Nephron (organoid): ENCODE measurements at regions not wholly inside any gene's neighbourhood (a gene's known extent, or its start where the extent isn't known, plus 50 kb on each side); places are given as distances from the start of the nearest gene placed in this dataset.

Source experiments
- H3K27ac Mint-ChIP-seq, 3 experiments: 2 replicates each; pipeline ENCODE4 v1.8.0; 2020; ENCODE audit warnings: mixed read lengths in 3 of 3, mild to moderate bottlenecking in 2 of 3, moderate library complexity in 1 of 3
- H3K27me3 Mint-ChIP-seq: 2 replicates; pipeline ENCODE4 v1.8.0; 2021; ENCODE audit warnings: low read depth, mild to moderate bottlenecking, moderate library complexity, mixed read lengths
- H3K36me3 Mint-ChIP-seq: 2 replicates; pipeline ENCODE4 v1.8.0; 2020; ENCODE audit warnings: low read depth, mixed read lengths
- H3K4me1 Mint-ChIP-seq: 2 replicates; pipeline ENCODE4 v1.8.0; 2020; ENCODE audit warnings: mixed read lengths
- H3K4me3 Mint-ChIP-seq, 3 experiments: 2 replicates each; pipeline ENCODE4 v1.8.0; 2020; ENCODE audit warnings: mild to moderate bottlenecking in 3 of 3, mixed read lengths in 3 of 3, moderate library complexity in 2 of 3
- H3K9me3 Mint-ChIP-seq: 2 replicates; pipeline ENCODE4 v1.8.0; 2020; ENCODE audit warnings: mixed read lengths
- CTCF ChIP-seq, 3 experiments: fragments of 200-600 bp; sonication (generic); IDR thresholded peaks; one replicate each; pipeline ENCODE4 v1.5.0; 2021; ENCODE audit warnings: antibody characterized with exemption in 3 of 3; ENCODE audit not compliant: unreplicated experiment in 3 of 3

DNA sequence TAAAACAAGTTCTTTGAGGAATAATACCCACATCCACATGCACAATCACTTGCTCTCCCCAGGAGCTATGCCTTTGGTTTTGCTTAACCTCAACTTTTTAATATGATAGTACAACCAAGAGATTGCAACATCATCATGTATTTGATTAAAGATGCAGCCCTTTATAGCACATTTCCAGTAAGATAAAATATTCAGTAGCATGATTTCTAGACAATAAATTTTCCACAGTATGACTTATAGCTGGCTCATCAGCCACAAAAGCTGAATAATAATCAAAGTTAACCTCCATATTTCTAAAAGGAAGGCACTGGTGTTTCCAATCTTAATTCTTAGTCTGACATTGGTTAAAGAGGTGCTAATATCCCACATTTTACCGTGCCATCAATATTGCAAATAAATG lies 622.5 kb downstream of the TBL1XR1 start:
- no peak overlapping the region for H3K4me3 Mint-ChIP-seq
- H3K36me3 Mint-ChIP-seq, result no peaks in the 10 kb centered on the region
- no peak for TF ChIP-seq CTCF (IDR thresholded peaks at IDR 0.05; ENCODE audit: unreplicated experiment in 3 of 3)
- peaks cover 21% of the 10 kb centered on the region for H3K4me1 Mint-ChIP-seq
- H3K27ac Mint-ChIP-seq, result peak overlapping the region in 1 of 3 experiments; percentile 51
- H3K9me3 Mint-ChIP-seq, result no peaks in the 10 kb centered on the region
- no peaks in the 10 kb centered on the region for H3K27me3 Mint-ChIP-seq

GRCh38 chr3:176571926-176572325 lies 625.4 kb downstream of the TBL1XR1 start:
- no peak for TF ChIP-seq CTCF (IDR thresholded peaks at IDR 0.05; ENCODE audit: unreplicated experiment in 3 of 3)
- no peaks in the 10 kb centered on the region for H3K36me3 Mint-ChIP-seq
- no peak overlapping the region for H3K4me3 Mint-ChIP-seq
- H3K9me3 Mint-ChIP-seq, result no peaks in the 10 kb centered on the region
- no peaks in the 10 kb centered on the region for H3K27me3 Mint-ChIP-seq
- H3K4me1 Mint-ChIP-seq, result peaks cover 21% of the 10 kb centered on the region
- no peak overlapping the region for H3K27ac Mint-ChIP-seq

DNA sequence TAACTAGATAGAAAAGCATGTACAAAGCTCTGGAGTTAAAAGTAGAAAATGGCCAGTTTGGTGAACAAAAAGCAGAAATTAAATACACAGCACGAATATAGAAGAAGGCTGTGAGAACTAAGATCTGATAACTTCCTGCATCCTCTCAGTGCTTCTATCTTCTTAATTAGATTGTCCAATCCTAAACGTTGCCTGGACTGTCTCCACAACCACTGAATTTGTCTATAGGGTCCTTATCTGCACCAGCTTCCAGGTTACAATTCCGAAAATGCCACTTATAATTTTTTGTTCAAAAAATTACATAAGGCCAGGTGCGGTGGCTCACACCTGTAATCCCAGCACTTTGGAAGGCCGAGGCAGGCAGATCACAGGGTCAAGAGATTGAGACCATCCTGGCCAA lies 626.3 kb downstream of the TBL1XR1 start:
- peaks cover 21% of the 10 kb centered on the region for H3K4me1 Mint-ChIP-seq
- no peaks in the 10 kb centered on the region for H3K9me3 Mint-ChIP-seq
- no peak overlapping the region for H3K4me3 Mint-ChIP-seq
- no peak for TF ChIP-seq CTCF (IDR thresholded peaks at IDR 0.05; ENCODE audit: unreplicated experiment in 3 of 3)
- H3K27ac Mint-ChIP-seq, result no peak overlapping the region
- no peaks in the 10 kb centered on the region for H3K36me3 Mint-ChIP-seq
- no peaks in the 10 kb centered on the region for H3K27me3 Mint-ChIP-seq

DNA sequence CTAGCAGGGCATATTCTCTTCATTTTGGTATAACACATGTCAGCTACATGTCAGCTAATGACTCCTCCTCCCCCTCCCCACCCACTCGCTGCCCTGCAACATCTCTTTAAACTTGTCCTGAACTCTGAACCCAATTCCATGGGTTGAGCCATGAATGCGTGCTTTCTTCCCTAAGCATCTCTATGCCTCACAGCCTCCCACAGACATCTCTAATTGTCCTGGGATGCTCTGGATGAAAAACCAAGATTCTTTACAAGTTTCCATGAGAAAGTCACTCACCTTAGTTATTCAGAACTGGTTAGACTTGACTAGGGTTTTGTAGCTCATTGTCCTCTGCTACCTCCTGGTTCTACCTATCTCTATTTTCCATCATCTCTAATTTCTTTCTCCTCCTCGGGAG lies 629.1 kb downstream of the TBL1XR1 start:
- no peak overlapping the region for H3K4me3 Mint-ChIP-seq
- H3K27ac Mint-ChIP-seq, result peak overlapping the region in 2 of 3 experiments; percentile 33 to 41
- no peaks in the 10 kb centered on the region for H3K9me3 Mint-ChIP-seq
- no peak for TF ChIP-seq CTCF (IDR thresholded peaks at IDR 0.05; ENCODE audit: unreplicated experiment in 3 of 3)
- H3K4me1 Mint-ChIP-seq, result peaks cover 8% of the 10 kb centered on the region
- no peaks in the 10 kb centered on the region for H3K36me3 Mint-ChIP-seq
- H3K27me3 Mint-ChIP-seq, result no peaks in the 10 kb centered on the region

DNA sequence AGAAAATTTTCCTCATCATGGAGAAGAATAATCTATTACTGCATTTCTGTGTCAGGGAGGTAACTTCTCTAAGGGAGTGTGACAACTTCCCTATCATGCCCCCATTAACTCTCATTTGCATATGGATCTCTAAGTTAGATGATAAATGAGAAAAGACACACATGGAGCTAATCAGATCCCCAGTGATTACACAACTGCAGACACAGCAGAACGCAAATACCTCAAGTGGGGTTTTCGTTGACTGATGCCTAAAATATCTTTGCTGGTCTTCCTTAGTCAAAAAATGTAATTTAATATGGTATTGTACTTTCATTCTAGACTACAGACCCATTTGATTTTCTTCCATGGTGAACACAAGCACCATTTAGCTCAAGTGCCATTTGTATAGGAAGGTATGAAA lies 630.5 kb downstream of the TBL1XR1 start:
- Mint-ChIP-seq H3K4me3 (no peak overlapping the region), H3K36me3 (no peaks in the 10 kb centered on the region), H3K9me3 (peaks cover 3% of the 10 kb centered on the region), H3K27me3 (peaks cover 4% of the 10 kb centered on the region), H3K27ac (no peak overlapping the region), H3K4me1 (no peaks in the 10 kb centered on the region)
- TF ChIP-seq CTCF (IDR thresholded peaks at IDR 0.05; ENCODE audit: unreplicated experiment in 3 of 3), result no peak

GRCh38 chr3:176562331-176562730 lies 635.0 kb downstream of the TBL1XR1 start:
- Mint-ChIP-seq H3K27me3 (peaks cover 4% of the 10 kb centered on the region), H3K36me3 (no peaks in the 10 kb centered on the region), H3K9me3 (peaks cover 3% of the 10 kb centered on the region), H3K27ac (no peak overlapping the region), H3K4me3 (no peak overlapping the region), H3K4me1 (no peaks in the 10 kb centered on the region)
- TF ChIP-seq CTCF (IDR thresholded peaks at IDR 0.05; ENCODE audit: unreplicated experiment in 3 of 3), result no peak
